T-cell (primary cell): ENCODE measurements at regions not wholly inside any gene's neighbourhood (a gene's known extent, or its start where the extent isn't known, plus 50 kb on each side); places are given as distances from the start of the nearest gene placed in this dataset.
"Not testable (repeated sequence)": the region's sequence is repeated elsewhere in the genome, so short reads cannot be mapped to it uniquely, and the experiment has no call there.

Source experiments
- ATAC-seq, 4 experiments: fragments of 200-7000 bp in 3 of 4; fragments of 150-1000 bp in 1 of 4; cut with Tn5 transposase; replicated peaks in 1 of 4; 1 replicate in 3 of 4; 2 replicates in 1 of 4; pipeline ENCODE4 v1.10.0; 2021; ENCODE audit warnings: moderate library complexity in 3 of 4, mild to moderate bottlenecking in 2 of 4, moderate number of reproducible peaks in 1 of 4
- CTCF ChIA-PET, 2 donors: fragments of 300-600 bp; sonication (Branson Sonifier 250); formaldehyde crosslinking; loops; one replicate each; lab custom pipeline; 2022; ENCODE audit warnings: antibody characterized with exemption in 2 of 2; lab: Charles Lee
- POLR2A ChIA-PET, 2 donors: fragments of 300-600 bp; sonication (Branson Sonifier 250); formaldehyde crosslinking; loops; one replicate each; lab custom pipeline; 2022; ENCODE audit warnings: antibody characterized with exemption in 2 of 2; lab: Charles Lee
- DNase-seq, 35 experiments: peaks; one replicate each; pipeline versions ENCODE4 v3.0.0 to v3.0.0-alpha.2; 2013 to 2023
- H3K27ac ChIP-seq: one replicate; pipeline ENCODE4 v1.5.1; 2013; ENCODE audit warnings: low read length
- H3K27me3 ChIP-seq, 2 experiments: replicated peaks in 1 of 2; 1 replicate in 1 of 2; 2 replicates in 1 of 2; pipeline versions ENCODE4 v1.6.1 to v1.7.0; 2013; ENCODE audit warnings: low read length in 1 of 2, mixed read lengths in 1 of 2; ENCODE audit not compliant: control insufficient read depth in 2 of 2, insufficient read depth in 2 of 2; ENCODE audit errors: extremely low read depth in 1 of 2
- H3K36me3 ChIP-seq, 2 donors: 1 replicate in 1 of 2; 2 replicates in 1 of 2; pipeline versions ENCODE4 v1.6.1 to v1.7.0; 2013; ENCODE audit warnings: low read length in 1 of 2; ENCODE audit not compliant: control insufficient read depth in 2 of 2, insufficient read depth in 1 of 2; ENCODE audit errors: extremely low read depth in 1 of 2
- H3K4me1 ChIP-seq, 2 experiments: 1 replicate in 1 of 2; 2 replicates in 1 of 2; pipeline versions ENCODE4 v1.6.1 to v1.7.0; 2013; ENCODE audit warnings: low read length in 2 of 2, mixed read lengths in 1 of 2; ENCODE audit not compliant: insufficient read depth in 2 of 2, control insufficient read depth in 1 of 2; ENCODE audit errors: extremely low read depth in 1 of 2
- H3K4me3 ChIP-seq, 2 donors: 1 replicate in 1 of 2; 2 replicates in 1 of 2; pipeline versions ENCODE4 v1.5.1 to v1.7.0; 2013; ENCODE audit warnings: mild to moderate bottlenecking in 2 of 2, low read length in 1 of 2, moderate library complexity in 1 of 2; ENCODE audit not compliant: control insufficient read depth in 1 of 2; ENCODE audit errors: extremely low read depth in 1 of 2
- H3K9me3 ChIP-seq: 2 replicates; pipeline ENCODE4 v1.7.0; 2013
- H3K27ac Mint-ChIP-seq, 2 donors: one replicate each; pipeline ENCODE4 v1.8.0; 2020 to 2021; ENCODE audit warnings: mild to moderate bottlenecking in 2 of 2, mixed read lengths in 2 of 2
- H3K27me3 Mint-ChIP-seq, 2 donors: one replicate each; pipeline ENCODE4 v1.8.0; 2021 to 2022; ENCODE audit warnings: mixed read lengths in 2 of 2
- H3K36me3 Mint-ChIP-seq: one replicate; pipeline ENCODE4 v1.8.0; 2021; ENCODE audit warnings: mixed read lengths
- H3K4me1 Mint-ChIP-seq, 3 donors: one replicate each; pipeline ENCODE4 v1.8.0; 2020 to 2022; ENCODE audit warnings: mixed read lengths in 3 of 3, mild to moderate bottlenecking in 1 of 3
- H3K4me3 Mint-ChIP-seq, 3 donors: one replicate each; pipeline ENCODE4 v1.8.0; 2020 to 2022; ENCODE audit warnings: mild to moderate bottlenecking in 3 of 3, mixed read lengths in 3 of 3, moderate library complexity in 3 of 3
- H3K9me3 Mint-ChIP-seq, 3 donors: one replicate each; pipeline ENCODE4 v1.8.0; 2020 to 2022; ENCODE audit warnings: mixed read lengths in 3 of 3
- WGBS: methylation state at CpG from one replicate; pipeline ENCODE4 v1.1.5; 2013; ENCODE audit warnings: missing lambda C conversion rate; ENCODE audit not compliant: insufficient coverage; 5-methylcytosine and 5-hydroxymethylcytosine counted together

- no peaks in the 10 kb centered on the region for H3K4me1 ChIP-seq
- H3K36me3 ChIP-seq: no peaks in the 10 kb centered on the region
- no peak overlapping the region for H3K27ac ChIP-seq
- CTCF ChIA-PET: no interaction called here
- Mint-ChIP-seq H3K36me3 (no peaks in the 10 kb centered on the region), H3K27me3 (no peaks in the 10 kb centered on the region), H3K4me3 (no peak overlapping the region), H3K27ac (no peak overlapping the region), H3K9me3 (peaks cover 16 to 23% (median 22%) of the 10 kb centered on the region in 3 donors), H3K4me1 (no peaks in the 10 kb centered on the region)
- DNase-seq (no peak), ATAC-seq (no peak)
- no peak overlapping the region for H3K4me3 ChIP-seq
- no peaks in the 10 kb centered on the region for H3K27me3 ChIP-seq
- WGBS: no CpG with 5 or more reads among the region's 2 CpGs
- no peaks in the 10 kb centered on the region for H3K9me3 ChIP-seq
- POLR2A ChIA-PET: no interaction called here
Measured at GRCh38 chr4:29762151-29762550, 958.0 kb upstream of the PCDH7 start.

- Mint-ChIP-seq H3K4me1 (no peaks in the 10 kb centered on the region), H3K4me3 (no peak overlapping the region), H3K27ac (no peak overlapping the region), H3K9me3 (peaks cover 16 to 38% (median 18%) of the 10 kb centered on the region in 3 donors), H3K27me3 (no peaks in the 10 kb centered on the region), H3K36me3 (no peaks in the 10 kb centered on the region)
- POLR2A ChIA-PET: no interaction called here
- Histone ChIP-seq H3K4me1 (no peaks in the 10 kb centered on the region), H3K27me3 (no peaks in the 10 kb centered on the region), H3K4me3 (no peak overlapping the region), H3K27ac (no peak overlapping the region), H3K36me3 (no peaks in the 10 kb centered on the region), H3K9me3 (no peaks in the 10 kb centered on the region)
- no CpG with 5 or more reads among the region's 2 CpGs for WGBS
- ATAC-seq (no peak), DNase-seq (no peak)
- CTCF ChIA-PET: no interaction called here
Measured at GRCh38 chr4:29770627-29771026, 949.5 kb upstream of the PCDH7 start.

GRCh38 chr4:29788123-29788522 is 932.0 kb upstream of the PCDH7 start:
- H3K4me1 Mint-ChIP-seq, ATAC-seq, H3K4me3 ChIP-seq, H3K4me3 Mint-ChIP-seq, H3K27ac ChIP-seq, H3K9me3 ChIP-seq, H3K36me3 ChIP-seq, H3K27me3 ChIP-seq, CTCF ChIA-PET, H3K27me3 Mint-ChIP-seq, DNase-seq, H3K36me3 Mint-ChIP-seq, H3K4me1 ChIP-seq, H3K27ac Mint-ChIP-seq, POLR2A ChIA-PET: not testable (repeated sequence)
- peaks cover 22 to 36% (median 33%) of the 10 kb centered on the region in 3 donors for H3K9me3 Mint-ChIP-seq
- WGBS: 67% methylated on average over 1 of the region's 2 CpGs

- 40% methylated on average over 1 of the region's 2 CpGs for WGBS
- Mint-ChIP-seq H3K4me3 (no peak overlapping the region), H3K27me3 (no peaks in the 10 kb centered on the region), H3K9me3 (peaks cover 6 to 16% (median 9%) of the 10 kb centered on the region in 3 donors), H3K4me1 (no peaks in the 10 kb centered on the region), H3K36me3 (no peaks in the 10 kb centered on the region), H3K27ac (no peak overlapping the region)
- Histone ChIP-seq H3K36me3 (no peaks in the 10 kb centered on the region), H3K27me3 (no peaks in the 10 kb centered on the region), H3K4me1 (no peaks in the 10 kb centered on the region), H3K9me3 (no peaks in the 10 kb centered on the region), H3K4me3 (no peak overlapping the region), H3K27ac (no peak overlapping the region)
- ChIA-PET POLR2A (no interaction called here), CTCF (no interaction called here)
- DNase-seq (no peak), ATAC-seq (no peak)
Measured at GRCh38 chr4:29805245-29805644, 914.9 kb upstream of the PCDH7 start.

- H3K27ac ChIP-seq: no peak overlapping the region
- peaks cover 10 to 16% (median 12%) of the 10 kb centered on the region in 3 donors for H3K9me3 Mint-ChIP-seq
- CTCF ChIA-PET: no interaction called here
Measured at GRCh38 chr4:29805916-29806480, 914.2 kb upstream of the PCDH7 start.

GRCh38 chr4:29817961-29818360 is 902.2 kb upstream of the PCDH7 start:
- no peak overlapping the region for H3K4me3 ChIP-seq
- CTCF ChIA-PET: no interaction called here
- H3K4me3 Mint-ChIP-seq: no peak overlapping the region
- H3K36me3 Mint-ChIP-seq: no peaks in the 10 kb centered on the region
- H3K27me3 ChIP-seq: no peaks in the 10 kb centered on the region
- H3K4me1 Mint-ChIP-seq: no peaks in the 10 kb centered on the region
- H3K27me3 Mint-ChIP-seq: no peaks in the 10 kb centered on the region
- no peak overlapping the region for H3K27ac ChIP-seq
- H3K9me3 ChIP-seq: peaks cover 2% of the 10 kb centered on the region
- no peaks in the 10 kb centered on the region for H3K4me1 ChIP-seq
- peaks cover 14 to 22% (median 17%) of the 10 kb centered on the region in 3 donors for H3K9me3 Mint-ChIP-seq
- DNase-seq (no peak), ATAC-seq (no peak)
- POLR2A ChIA-PET: no interaction called here
- H3K36me3 ChIP-seq: no peaks in the 10 kb centered on the region
- 73% methylated on average over 3 of the region's 4 CpGs for WGBS
- H3K27ac Mint-ChIP-seq: no peak overlapping the region

More at GRCh38 chr4:29805916-29806480, 914.2 kb upstream of the PCDH7 start:
- POLR2A ChIA-PET: no interaction called here
- Histone ChIP-seq H3K36me3 (no peaks in the 10 kb centered on the region), H3K27me3 (no peaks in the 10 kb centered on the region), H3K4me3 (no peak overlapping the region), H3K4me1 (no peaks in the 10 kb centered on the region), H3K9me3 (no peaks in the 10 kb centered on the region)
- H3K4me3 Mint-ChIP-seq: no peak overlapping the region
- ATAC-seq (no peak), DNase-seq (no peak)
- no peak overlapping the region for H3K27ac Mint-ChIP-seq
- no peaks in the 10 kb centered on the region for H3K4me1 Mint-ChIP-seq
- no peaks in the 10 kb centered on the region for H3K27me3 Mint-ChIP-seq
- WGBS: no CpG with 5 or more reads among the region's 3 CpGs
- H3K36me3 Mint-ChIP-seq: no peaks in the 10 kb centered on the region

- H3K4me3 ChIP-seq: no peak overlapping the region
- POLR2A ChIA-PET: no interaction called here
- no CpG with 5 or more reads among the region's 2 CpGs for WGBS
- Mint-ChIP-seq H3K36me3 (no peaks in the 10 kb centered on the region), H3K4me3 (no peak overlapping the region), H3K27me3 (no peaks in the 10 kb centered on the region), H3K27ac (no peak overlapping the region), H3K4me1 (no peaks in the 10 kb centered on the region), H3K9me3 (peaks cover 12 to 23% (median 14%) of the 10 kb centered on the region in 3 donors)
- DNase-seq: no peak
- H3K36me3 ChIP-seq: no peaks in the 10 kb centered on the region
- H3K27me3 ChIP-seq: no peaks in the 10 kb centered on the region
- ATAC-seq: no peak
- no peak overlapping the region for H3K27ac ChIP-seq
- CTCF ChIA-PET: no interaction called here
- no peaks in the 10 kb centered on the region for H3K4me1 ChIP-seq
- peaks cover 2% of the 10 kb centered on the region for H3K9me3 ChIP-seq
Measured at GRCh38 chr4:29829067-29829466, 891.1 kb upstream of the PCDH7 start.
